Stimulated activated memory B cell treated with anti-CD40 and anti-IgM and Interleukin-4, amounts not matched to agents 10 μg/mL and 1 μg/mL and 100 μg/mL, for 72 hours (primary cell): ENCODE measurements at regions not wholly inside any gene's neighbourhood (a gene's known extent, or its start where the extent isn't known, plus 50 kb on each side); places are given as distances from the start of the nearest gene placed in this dataset.

Source experiments
- ATAC-seq: fragments of 150-1000 bp; cut with Tn5 transposase; 2 replicates; pipeline ENCODE4 v1.10.0; 2021
- H3K27ac Mint-ChIP-seq: one replicate; pipeline ENCODE4 v1.8.0; 2022; ENCODE audit warnings: mild to moderate bottlenecking, mixed read lengths
- H3K27me3 Mint-ChIP-seq: one replicate; pipeline ENCODE4 v1.8.0; 2022; ENCODE audit warnings: mixed read lengths
- H3K36me3 Mint-ChIP-seq: one replicate; pipeline ENCODE4 v1.8.0; 2022; ENCODE audit warnings: mixed read lengths
- H3K4me1 Mint-ChIP-seq: one replicate; pipeline ENCODE4 v1.8.0; 2022; ENCODE audit warnings: mixed read lengths
- H3K4me3 Mint-ChIP-seq: one replicate; pipeline ENCODE4 v1.8.0; 2022; ENCODE audit warnings: mild to moderate bottlenecking, moderate library complexity, mixed read lengths
- H3K9me3 Mint-ChIP-seq: one replicate; pipeline ENCODE4 v1.8.0; 2022; ENCODE audit warnings: mixed read lengths

- Mint-ChIP-seq H3K36me3 (no peaks in the 10 kb centered on the region), H3K9me3 (no peaks in the 10 kb centered on the region), H3K4me1 (peaks cover 4% of the 10 kb centered on the region), H3K27me3 (no peaks in the 10 kb centered on the region), H3K27ac (no peak overlapping the region), H3K4me3 (no peak overlapping the region)
- no peak for ATAC-seq
Measured at GRCh38 chr1:112772781-112773180, 57.6 kb upstream of the PPM1J start.

- H3K27ac Mint-ChIP-seq = no peak overlapping the region
- H3K36me3 Mint-ChIP-seq = no peaks in the 10 kb centered on the region
- ATAC-seq = no peak
- no peak overlapping the region for H3K4me3 Mint-ChIP-seq
- peaks cover 1% of the 10 kb centered on the region for H3K9me3 Mint-ChIP-seq
- H3K27me3 Mint-ChIP-seq = no peaks in the 10 kb centered on the region
- peaks cover 4% of the 10 kb centered on the region for H3K4me1 Mint-ChIP-seq
Measured at GRCh38 chr1:112770724-112771123, 55.6 kb upstream of the PPM1J start.

GRCh38 chr1:112769611-112770010, 54.5 kb upstream of the PPM1J start:
- peaks cover 2% of the 10 kb centered on the region for H3K9me3 Mint-ChIP-seq
- H3K4me1 Mint-ChIP-seq = peaks cover 4% of the 10 kb centered on the region
- no peak for ATAC-seq
- no peak overlapping the region for H3K4me3 Mint-ChIP-seq
- H3K36me3 Mint-ChIP-seq = no peaks in the 10 kb centered on the region
- no peak overlapping the region for H3K27ac Mint-ChIP-seq
- H3K27me3 Mint-ChIP-seq = no peaks in the 10 kb centered on the region

- Mint-ChIP-seq H3K36me3 (no peaks in the 10 kb centered on the region), H3K27ac (no peak overlapping the region), H3K9me3 (peaks cover 2% of the 10 kb centered on the region), H3K27me3 (peaks cover 9% of the 10 kb centered on the region), H3K4me3 (no peak overlapping the region), H3K4me1 (peaks cover 4% of the 10 kb centered on the region)
- ATAC-seq = no peak
Measured at GRCh38 chr1:112767646-112768045, 52.5 kb upstream of the PPM1J start.
